GM13977 (cell line): ENCODE measurements at regions not wholly inside any gene's neighbourhood (a gene's known extent, or its start where the extent isn't known, plus 50 kb on each side); places are given as distances from the start of the nearest gene placed in this dataset.
A peak's percentile ranks its signal among the peaks of the same experiment; 100 is the strongest.

Experiments used
- DNase-seq: peaks from one replicate; pipeline ENCODE4 v3.0.0; 2012; ENCODE audit warnings: low spot score
- in situ Hi-C: fragments of 300-500 bp; cut with MboI; formaldehyde crosslinking; loops from one replicate; pipeline ENCODE4 v1.12.0; 2022; ENCODE audit warnings: low sequenced_read_pairs, low pct_unique_long_range_greater_than_20kb, mixed read lengths, inconsistent platforms; ENCODE audit not compliant: unreplicated experiment
- TF ChIP-seq, protein P1 (sequence below): IDR thresholded peaks from 2 replicates; pipeline ENCODE4 v1.5.1; 2012; ENCODE audit warnings: mild to moderate bottlenecking, control low read depth; ENCODE audit not compliant: insufficient read depth; ENCODE audit errors: extremely low read depth, missing control alignments

- in situ Hi-C loops: loop anchor here (5.0 kb wide), 1 partner anchor 176 kb away; no protein-coding TSS in a partner anchor
Measured at GRCh38 chr6:138586638-138587037, 87.3 kb upstream of the NHSL1 start.

GRCh38 chr6:138588805-138589434 is 89.6 kb upstream of the NHSL1 start:
- in situ Hi-C loops: loop anchor here (5.0 kb wide), 1 partner anchor 173 kb away; no protein-coding TSS in a partner anchor
- TF ChIP-seq, protein P1, sequence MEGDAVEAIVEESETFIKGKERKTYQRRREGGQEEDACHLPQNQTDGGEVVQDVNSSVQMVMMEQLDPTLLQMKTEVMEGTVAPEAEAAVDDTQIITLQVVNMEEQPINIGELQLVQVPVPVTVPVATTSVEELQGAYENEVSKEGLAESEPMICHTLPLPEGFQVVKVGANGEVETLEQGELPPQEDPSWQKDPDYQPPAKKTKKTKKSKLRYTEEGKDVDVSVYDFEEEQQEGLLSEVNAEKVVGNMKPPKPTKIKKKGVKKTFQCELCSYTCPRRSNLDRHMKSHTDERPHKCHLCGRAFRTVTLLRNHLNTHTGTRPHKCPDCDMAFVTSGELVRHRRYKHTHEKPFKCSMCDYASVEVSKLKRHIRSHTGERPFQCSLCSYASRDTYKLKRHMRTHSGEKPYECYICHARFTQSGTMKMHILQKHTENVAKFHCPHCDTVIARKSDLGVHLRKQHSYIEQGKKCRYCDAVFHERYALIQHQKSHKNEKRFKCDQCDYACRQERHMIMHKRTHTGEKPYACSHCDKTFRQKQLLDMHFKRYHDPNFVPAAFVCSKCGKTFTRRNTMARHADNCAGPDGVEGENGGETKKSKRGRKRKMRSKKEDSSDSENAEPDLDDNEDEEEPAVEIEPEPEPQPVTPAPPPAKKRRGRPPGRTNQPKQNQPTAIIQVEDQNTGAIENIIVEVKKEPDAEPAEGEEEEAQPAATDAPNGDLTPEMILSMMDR: peak; percentile 95
- DNase-seq: peak; percentile 65

More at GRCh38 chr6:138586638-138587037, 87.3 kb upstream of the NHSL1 start:
- no peak for DNase-seq
- TF ChIP-seq, protein P1: no peak

- peak; percentile 50 for DNase-seq
- in situ Hi-C loops: no loop called here
Measured at GRCh38 chr6:138590796-138591709, 91.8 kb upstream of the NHSL1 start.

DNA sequence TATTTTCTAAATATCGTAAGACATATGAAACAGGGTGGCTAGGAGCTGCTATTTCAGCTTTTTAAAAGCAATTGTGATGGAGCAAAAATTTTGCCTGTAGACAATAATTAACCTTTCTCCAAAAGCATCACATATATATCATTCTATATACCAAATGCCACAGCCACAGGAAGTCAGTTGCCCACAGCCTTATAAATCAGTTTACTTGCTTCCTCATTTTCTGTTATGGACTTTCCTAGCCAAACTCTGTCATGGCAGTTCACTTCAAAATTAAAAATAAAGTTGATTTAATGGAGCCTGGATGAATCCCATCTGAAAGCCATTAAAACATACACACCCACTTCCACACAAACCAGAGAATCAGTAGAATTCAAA is 93.4 kb upstream of the NHSL1 start:
- DNase-seq: peak; percentile 27
- in situ Hi-C loops: no loop called here
- TF ChIP-seq, protein P1: no peak

More at GRCh38 chr6:138590796-138591709, 91.8 kb upstream of the NHSL1 start:
- TF ChIP-seq, protein P1: peak; percentile 84

DNA sequence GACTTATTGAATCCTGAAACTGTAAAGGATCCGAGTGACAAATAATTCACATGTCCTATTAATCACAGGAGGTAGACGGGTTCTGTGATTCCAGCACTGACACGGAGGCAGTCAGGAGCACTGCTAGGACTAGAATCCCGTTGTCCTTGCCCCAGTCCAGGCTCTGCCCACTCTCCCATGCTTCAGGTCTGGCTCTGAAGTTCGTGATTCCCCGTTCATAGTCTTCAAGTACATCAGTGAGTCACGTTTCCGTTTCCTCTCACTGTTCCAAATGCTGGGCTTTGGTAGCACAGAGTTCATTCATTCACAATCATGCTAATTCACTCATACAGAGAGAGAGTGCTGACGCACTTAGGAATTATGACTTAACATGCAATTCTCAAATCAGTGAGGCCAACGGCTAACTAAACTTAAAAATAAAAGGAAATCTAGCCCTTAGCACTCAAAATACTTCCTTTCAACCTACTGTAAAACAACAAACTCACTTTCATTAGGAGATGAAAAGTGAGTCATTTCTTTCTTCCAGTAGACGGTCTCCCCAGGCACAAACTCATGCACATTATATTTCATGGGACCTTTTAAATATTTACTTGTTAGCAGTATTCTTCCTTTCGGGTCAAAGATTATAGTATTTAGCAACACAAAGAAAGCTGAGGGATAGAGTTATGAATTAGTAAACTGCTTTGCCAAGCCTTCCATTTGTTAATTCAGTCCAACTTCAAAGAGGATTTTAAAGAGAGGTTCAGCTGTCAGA is 94.0 kb upstream of the NHSL1 start:
- in situ Hi-C loops: no loop called here
- peak; percentile 46 for DNase-seq

More for the DNA sequence above, 94.0 kb upstream of the NHSL1 start:
- TF ChIP-seq, protein P1: no peak
